DND-41 (cell line): ENCODE measurements at regions not wholly inside any gene's neighbourhood (a gene's known extent, or its start where the extent isn't known, plus 50 kb on each side); places are given as distances from the start of the nearest gene placed in this dataset.
"Not testable (repeated sequence)": the region's sequence is repeated elsewhere in the genome, so short reads cannot be mapped to it uniquely, and the experiment has no call there.

ENCODE experiments used
- ATAC-seq: fragments of 200-7000 bp; cut with Tn5 transposase; 3 replicates; pipeline ENCODE4 v1.9.1; 2021; ENCODE audit warnings: low read depth; ENCODE audit not compliant: insufficient read depth
- DNase-seq: peaks from one replicate; pipeline ENCODE4 v3.0.0-alpha.2; 2020
- H2AFZ ChIP-seq: 2 replicates; pipeline ENCODE4 v1.6.0; 2012; ENCODE audit warnings: low read depth, low read length
- H3K27ac ChIP-seq: 2 replicates; pipeline ENCODE4 v1.5.1; 2012; ENCODE audit warnings: low read length, inconsistent platforms
- H3K27me3 ChIP-seq: fragments of 200-600 bp; sonication (generic); 2 replicates; pipeline ENCODE4 v1.6.0; 2012; ENCODE audit warnings: low read length, mild to moderate bottlenecking, inconsistent platforms; ENCODE audit not compliant: insufficient read depth, poor library complexity
- H3K36me3 ChIP-seq: 2 replicates; pipeline ENCODE4 v1.5.1; 2012; ENCODE audit warnings: low read length, inconsistent platforms; ENCODE audit not compliant: insufficient read depth
- H3K4me1 ChIP-seq: 2 replicates; pipeline ENCODE4 v1.5.1; 2012; ENCODE audit warnings: mild to moderate bottlenecking, low read length; ENCODE audit not compliant: insufficient read depth
- H3K4me2 ChIP-seq: 2 replicates; pipeline ENCODE4 v1.6.0; 2012; ENCODE audit warnings: mild to moderate bottlenecking, moderate library complexity, low read length, inconsistent platforms; ENCODE audit not compliant: insufficient read depth
- H3K4me3 ChIP-seq, 2 experiments: fragments of 200-600 bp in 1 of 2; shearing (Covaris generic) in 1 of 2; 2 replicates each; pipeline ENCODE4 v1.5.1; 2012 to 2016; ENCODE audit warnings: inconsistent platforms in 2 of 2, low read length in 2 of 2, mild to moderate bottlenecking in 2 of 2, low read depth in 1 of 2, moderate library complexity in 1 of 2
- H3K79me2 ChIP-seq: 2 replicates; pipeline ENCODE4 v1.6.0; 2012; ENCODE audit warnings: low read length, inconsistent platforms; ENCODE audit not compliant: insufficient read depth
- H3K9ac ChIP-seq: 2 replicates; pipeline ENCODE4 v1.6.0; 2012; ENCODE audit warnings: low read depth, mild to moderate bottlenecking, inconsistent platforms, low read length, moderate library complexity
- H3K9me3 ChIP-seq: 2 replicates; pipeline ENCODE4 v1.5.1; 2012; ENCODE audit warnings: low read length, moderate library complexity, mild to moderate bottlenecking, inconsistent platforms; ENCODE audit not compliant: insufficient read depth, severe bottlenecking
- H4K20me1 ChIP-seq: 2 replicates; pipeline ENCODE4 v1.6.0; 2012; ENCODE audit warnings: low read length; ENCODE audit not compliant: insufficient read depth

GRCh38 chr9:41367301-41367700, 178.2 kb upstream of the ZNG1F start:
- not testable (repeated sequence) for H3K79me2 ChIP-seq, H3K9me3 ChIP-seq, H3K4me3 ChIP-seq, H3K4me2 ChIP-seq, H3K27me3 ChIP-seq, H3K27ac ChIP-seq, H4K20me1 ChIP-seq, H2AFZ ChIP-seq, H3K9ac ChIP-seq, H3K36me3 ChIP-seq, H3K4me1 ChIP-seq, DNase-seq, ATAC-seq

- ATAC-seq, DNase-seq, H4K20me1 ChIP-seq, H3K36me3 ChIP-seq, H3K4me1 ChIP-seq, H3K4me3 ChIP-seq, H2AFZ ChIP-seq, H3K9me3 ChIP-seq, H3K79me2 ChIP-seq, H3K27me3 ChIP-seq, H3K27ac ChIP-seq, H3K9ac ChIP-seq, H3K4me2 ChIP-seq: not testable (repeated sequence)
These were observed 172.7 kb upstream of the ZNG1F start for GRCh38 chr9:41361790-41362189.

- H3K27ac ChIP-seq: peak overlapping the region; percentile 63
- not testable (repeated sequence) for H3K27me3 ChIP-seq, H3K9me3 ChIP-seq, H4K20me1 ChIP-seq, H3K79me2 ChIP-seq, H3K36me3 ChIP-seq, H3K4me1 ChIP-seq
- H2AFZ ChIP-seq: peak overlapping the region; percentile 52
- peak overlapping the region; percentile 55 for H3K4me2 ChIP-seq
- peak overlapping the region; percentile 17 to 60; a peak in 3 of 4 replicates for H3K4me3 ChIP-seq
- DNase-seq: peak; percentile 44
- ATAC-seq: peak; percentile 76
- peak overlapping the region; percentile 51 for H3K9ac ChIP-seq
These were observed 170.0 kb upstream of the ZNG1F start for GRCh38 chr9:41359116-41359515.

- peak; percentile 81 for DNase-seq
- peak overlapping the region; percentile 55 for H3K4me2 ChIP-seq
- H3K79me2 ChIP-seq, H3K9me3 ChIP-seq, H3K4me1 ChIP-seq, H3K27me3 ChIP-seq, H4K20me1 ChIP-seq, ATAC-seq, H3K36me3 ChIP-seq: not testable (repeated sequence)
- H3K27ac ChIP-seq: peak overlapping the region; percentile 63
- peak overlapping the region; percentile 17 to 60; a peak in 3 of 4 replicates for H3K4me3 ChIP-seq
- H2AFZ ChIP-seq: peak overlapping the region; percentile 52
- peak overlapping the region; percentile 51 for H3K9ac ChIP-seq
These were observed 169.6 kb upstream of the ZNG1F start for GRCh38 chr9:41358682-41359081.

- Histone ChIP-seq H3K4me2 (peak overlapping the region; percentile 55; the same call in 1 of the 2 replicates), H3K4me3 (peak overlapping the region in 1 of 2 experiments; percentile 39; a peak in 1 of 4 replicates)
These were observed 168.8 kb upstream of the ZNG1F start for GRCh38 chr9:41357918-41358404.

GRCh38 chr9:41357350-41357748, 168.2 kb upstream of the ZNG1F start:
- not testable (repeated sequence) for H3K9ac ChIP-seq, H3K27ac ChIP-seq

More at GRCh38 chr9:41357918-41358404, 168.8 kb upstream of the ZNG1F start:
- DNase-seq, H3K9ac ChIP-seq, H3K9me3 ChIP-seq, H3K4me1 ChIP-seq, H3K79me2 ChIP-seq, H3K27ac ChIP-seq, H3K36me3 ChIP-seq, H4K20me1 ChIP-seq, H3K27me3 ChIP-seq, ATAC-seq, H2AFZ ChIP-seq: not testable (repeated sequence)

GRCh38 chr9:41356588-41357349, 167.7 kb upstream of the ZNG1F start:
- H3K27me3 ChIP-seq, H3K79me2 ChIP-seq, H3K9ac ChIP-seq, H3K4me3 ChIP-seq, H3K36me3 ChIP-seq, H3K4me1 ChIP-seq, H3K4me2 ChIP-seq, H2AFZ ChIP-seq, H3K27ac ChIP-seq, ATAC-seq, H4K20me1 ChIP-seq, H3K9me3 ChIP-seq: not testable (repeated sequence)
- DNase-seq: peak; percentile 82

More at GRCh38 chr9:41357350-41357748, 168.2 kb upstream of the ZNG1F start:
- not testable (repeated sequence) for H3K4me2 ChIP-seq, H3K9me3 ChIP-seq, ATAC-seq, H3K27me3 ChIP-seq, DNase-seq, H3K4me1 ChIP-seq, H3K4me3 ChIP-seq, H2AFZ ChIP-seq, H3K36me3 ChIP-seq, H4K20me1 ChIP-seq, H3K79me2 ChIP-seq

- not testable (repeated sequence) for H3K36me3 ChIP-seq, DNase-seq, H3K79me2 ChIP-seq, H4K20me1 ChIP-seq, H3K4me1 ChIP-seq, H3K4me2 ChIP-seq, H3K4me3 ChIP-seq, H3K27ac ChIP-seq, H2AFZ ChIP-seq, H3K9me3 ChIP-seq, H3K9ac ChIP-seq, ATAC-seq, H3K27me3 ChIP-seq
These were observed 166.8 kb upstream of the ZNG1F start for GRCh38 chr9:41355712-41356450.
